NCI-H526 treated with DMSO at 0.1 percent for 48 hours (cell line): ENCODE measurements at regions not wholly inside any gene's neighbourhood (a gene's known extent, or its start where the extent isn't known, plus 50 kb on each side); places are given as distances from the start of the nearest gene placed in this dataset.
A peak's percentile ranks its signal among the peaks of the same experiment; 100 is the strongest.
"Not testable (repeated sequence)": the region's sequence is repeated elsewhere in the genome, so short reads cannot be mapped to it uniquely, and the experiment has no call there.

Source experiments
- DNase-seq: peaks from one replicate; lab custom pipeline; 2025; lab: John Stamatoyannopoulos, UW

DNA sequence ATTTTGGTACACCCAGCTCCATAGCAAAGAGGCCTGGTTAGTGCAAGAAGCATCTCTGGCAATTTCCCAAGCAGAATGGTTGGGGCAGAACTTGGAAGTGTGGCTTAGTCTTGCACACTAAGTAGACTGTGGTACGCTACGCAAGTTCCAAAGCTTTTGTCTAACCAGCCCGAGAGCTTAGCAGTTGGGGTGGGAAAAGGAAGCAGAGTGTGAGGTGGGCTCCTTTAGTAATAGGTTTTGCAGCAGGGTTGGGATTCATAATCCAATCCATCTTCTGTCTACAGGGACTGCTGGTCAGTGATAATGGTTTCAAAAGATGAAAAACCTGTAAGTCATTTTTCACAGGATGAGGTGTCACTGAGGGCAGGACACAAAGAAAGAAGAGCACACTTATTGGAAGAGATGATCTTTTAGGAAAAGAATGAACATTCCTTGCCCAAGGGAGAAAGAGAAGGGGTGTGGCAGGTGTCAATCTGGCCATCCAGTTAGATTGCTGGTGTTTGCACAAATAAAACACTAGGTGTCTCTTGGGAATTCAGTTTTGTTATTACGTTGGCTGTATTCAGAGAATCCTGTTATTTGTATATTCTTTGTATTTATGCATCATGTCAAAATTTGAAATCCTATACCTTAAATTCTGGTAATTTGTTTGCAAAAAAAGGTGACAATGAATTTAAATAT lies 244.3 kb downstream of the GPAT3 start:
- DNase-seq, result no peak

DNA sequence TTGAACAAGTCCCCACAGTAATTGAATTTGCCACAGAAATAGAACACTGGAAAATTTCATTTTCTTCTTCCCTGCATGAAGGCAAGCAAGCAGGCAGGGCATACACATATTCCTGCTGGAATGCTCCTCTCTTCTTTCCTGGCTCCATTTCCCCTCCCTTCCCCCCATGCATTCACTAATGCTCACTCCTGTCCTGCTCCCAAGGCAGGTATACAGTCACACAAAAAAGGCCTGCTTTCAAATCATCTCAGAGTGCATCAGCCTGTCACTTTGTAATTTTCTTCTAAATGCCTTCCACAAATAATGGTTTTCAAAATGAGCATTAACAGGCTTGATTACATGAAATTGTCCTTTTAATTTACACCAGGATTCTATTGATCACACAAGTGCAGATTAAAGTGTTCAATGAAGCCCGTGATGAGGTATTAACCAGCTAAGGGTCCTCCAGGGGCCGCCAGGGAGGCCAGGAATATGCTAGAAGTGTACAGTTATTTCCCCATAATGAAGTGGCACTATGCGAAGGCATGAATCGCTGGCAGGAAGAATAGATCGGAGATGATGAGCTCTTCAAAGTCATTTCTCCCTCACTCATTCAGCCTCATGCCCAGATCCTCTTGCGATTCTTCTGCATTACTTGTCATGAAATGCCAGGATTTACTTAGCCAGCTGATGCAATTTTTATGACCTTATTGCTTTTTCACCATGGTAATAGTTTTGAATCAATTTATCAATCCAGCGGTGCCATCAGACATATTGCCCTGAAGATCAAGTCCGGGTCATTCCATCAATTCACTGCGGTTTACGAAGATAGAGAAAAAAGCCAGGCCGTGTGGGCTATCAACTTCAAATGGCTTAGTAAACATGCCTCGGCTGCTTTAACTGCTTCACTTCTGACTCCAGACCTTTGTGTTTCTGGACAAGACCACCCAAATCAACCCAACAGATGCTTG lies 243.5 kb downstream of the GPAT3 start:
- DNase-seq, result no peak

DNA sequence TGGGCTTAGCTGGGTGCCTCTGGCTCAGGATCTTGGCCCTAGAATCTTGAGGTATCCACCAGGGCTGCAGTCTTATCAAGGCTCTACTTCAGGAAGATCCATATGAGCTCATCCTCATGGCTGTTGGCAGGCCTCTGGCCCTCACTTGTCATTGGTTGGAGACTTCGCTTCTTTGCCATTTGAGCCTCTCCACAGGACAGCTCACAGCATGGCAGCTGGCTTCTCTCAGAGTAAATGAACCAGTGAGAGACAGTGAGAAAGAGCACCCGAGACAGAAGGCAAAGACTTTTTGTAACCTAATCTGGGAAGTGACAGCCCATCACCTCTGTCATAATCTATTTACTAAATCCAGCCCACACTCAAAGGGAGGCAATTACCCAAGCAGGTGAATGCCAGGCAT lies 236.8 kb downstream of the GPAT3 start:
- no peak for DNase-seq

DNA sequence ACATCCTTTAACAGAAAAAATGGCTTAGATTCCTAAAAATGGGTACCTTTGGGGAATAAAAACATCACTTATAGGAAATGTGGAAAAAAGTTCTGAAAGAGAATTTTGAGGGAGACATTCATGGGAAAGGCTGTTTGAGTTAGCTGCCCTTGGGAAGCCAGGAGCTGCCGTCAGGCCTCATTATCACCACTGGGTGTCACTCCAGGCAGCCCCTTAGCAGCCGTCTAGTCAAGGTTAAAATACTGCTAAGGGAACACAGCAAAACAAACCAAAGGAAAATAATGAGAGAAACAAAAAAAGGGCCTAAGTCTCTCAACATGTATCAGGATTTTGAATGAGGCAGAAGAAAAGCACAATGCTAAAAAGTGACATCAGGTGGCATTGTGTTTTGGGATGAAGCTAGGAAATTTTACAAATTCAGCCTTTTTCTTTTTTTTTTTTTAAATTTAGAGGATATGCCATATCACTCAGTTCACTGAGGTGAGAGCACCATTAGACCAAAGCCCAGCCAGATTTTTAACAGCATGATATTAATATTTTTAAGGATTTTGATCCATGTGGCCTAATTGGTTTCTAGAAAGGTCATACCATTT lies 235.3 kb downstream of the GPAT3 start:
- peak; percentile 2 for DNase-seq

DNA sequence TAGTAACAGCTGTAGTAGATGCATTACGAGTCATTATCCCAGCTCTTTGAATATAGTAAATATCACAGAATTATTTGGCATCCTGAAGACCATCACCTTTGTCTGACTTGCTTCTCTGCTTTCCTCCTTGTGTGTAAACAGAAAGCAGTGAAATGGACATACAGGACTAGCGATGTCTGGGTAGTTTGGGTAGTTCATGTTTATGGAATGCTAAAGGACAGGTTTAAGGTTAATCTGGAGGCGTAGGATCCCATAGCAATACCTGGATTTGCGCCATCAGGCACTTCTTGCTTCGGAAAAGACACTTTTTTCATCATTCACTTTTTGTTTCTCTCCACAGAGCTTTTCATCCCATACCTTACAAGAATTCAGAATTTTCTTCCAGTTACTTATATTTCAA lies 232.2 kb downstream of the GPAT3 start:
- no peak for DNase-seq

DNA sequence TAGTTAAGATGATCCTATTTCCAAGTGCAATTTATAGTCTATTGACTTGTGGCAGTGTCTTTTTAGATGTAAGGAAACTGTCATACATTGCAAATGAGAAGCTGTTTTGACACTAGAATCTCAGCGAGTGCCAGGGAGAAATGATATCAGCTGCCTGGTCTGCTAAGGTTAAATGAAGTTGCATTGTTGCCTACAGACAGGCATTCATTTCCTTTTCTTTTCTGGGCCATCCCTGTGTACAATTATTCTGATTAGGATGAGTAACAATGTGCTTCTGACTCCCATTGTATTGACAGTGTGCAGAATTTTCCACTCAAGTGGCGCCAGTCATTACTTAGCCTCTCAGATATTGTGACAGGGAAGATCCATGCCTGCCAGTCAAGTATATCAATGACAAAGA lies 231.2 kb downstream of the GPAT3 start:
- no peak for DNase-seq

DNA sequence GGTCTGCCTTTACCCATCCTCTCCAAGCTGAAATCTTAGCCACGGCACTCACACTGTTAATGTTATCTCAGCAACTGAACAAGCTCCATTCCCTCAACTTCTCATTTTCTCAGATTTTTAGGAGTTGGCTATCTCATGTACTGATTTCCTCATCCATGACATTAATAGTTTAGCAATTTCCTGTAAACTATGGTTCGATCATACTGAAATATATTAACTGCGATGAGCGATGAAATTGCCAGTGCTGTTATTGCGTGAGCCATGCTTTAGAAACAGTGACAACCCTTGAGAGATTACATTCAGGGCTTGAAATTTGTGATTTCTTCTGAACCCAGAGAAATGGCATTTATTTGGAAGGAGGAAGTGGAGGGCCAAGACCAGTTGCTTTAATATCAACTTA lies 223.7 kb downstream of the GPAT3 start:
- DNase-seq, result no peak

DNA sequence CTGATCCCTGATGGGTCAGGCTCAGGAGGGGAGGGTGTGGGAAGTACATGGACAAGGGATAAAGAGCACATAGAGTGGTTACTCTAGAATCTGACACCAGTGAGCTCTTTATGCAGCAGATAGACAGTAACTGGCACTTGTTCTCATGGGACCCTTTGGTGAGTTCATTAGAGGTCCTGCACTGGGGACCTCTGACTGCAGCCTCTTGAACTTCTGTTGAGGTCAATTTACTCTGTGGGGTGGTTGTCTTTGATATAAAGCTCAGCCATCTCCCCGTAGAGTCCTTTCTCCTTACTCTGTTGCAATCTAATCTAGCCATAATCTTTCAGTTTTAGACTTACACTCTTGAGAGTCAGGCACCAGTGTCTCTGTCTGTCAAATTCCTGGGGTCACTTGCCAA lies 222.4 kb downstream of the GPAT3 start:
- no peak for DNase-seq

DNA sequence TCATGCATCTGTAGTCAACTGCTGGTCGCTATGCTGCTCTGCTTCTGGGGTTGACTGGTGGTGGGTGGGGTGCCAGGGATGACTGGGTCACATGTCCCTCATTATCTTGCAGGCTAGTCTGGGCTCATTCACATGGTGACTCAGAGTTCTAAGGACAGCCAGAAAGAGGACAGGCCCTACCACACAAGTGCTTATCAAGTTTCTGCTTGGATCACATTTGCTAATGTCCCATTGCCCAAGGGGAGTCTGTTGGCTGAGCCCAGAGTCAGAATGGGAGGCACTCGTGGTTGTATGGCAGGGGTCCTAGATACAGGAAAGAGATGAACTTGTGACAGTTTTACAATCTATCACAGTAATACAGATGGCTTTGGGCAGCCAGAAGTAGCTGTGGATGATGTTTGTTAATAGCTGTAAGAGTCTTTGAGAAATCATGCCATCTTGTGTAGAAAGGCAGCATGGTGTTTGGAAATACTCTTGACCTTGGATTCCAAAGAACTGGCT lies 221.3 kb downstream of the GPAT3 start:
- no peak for DNase-seq

DNA sequence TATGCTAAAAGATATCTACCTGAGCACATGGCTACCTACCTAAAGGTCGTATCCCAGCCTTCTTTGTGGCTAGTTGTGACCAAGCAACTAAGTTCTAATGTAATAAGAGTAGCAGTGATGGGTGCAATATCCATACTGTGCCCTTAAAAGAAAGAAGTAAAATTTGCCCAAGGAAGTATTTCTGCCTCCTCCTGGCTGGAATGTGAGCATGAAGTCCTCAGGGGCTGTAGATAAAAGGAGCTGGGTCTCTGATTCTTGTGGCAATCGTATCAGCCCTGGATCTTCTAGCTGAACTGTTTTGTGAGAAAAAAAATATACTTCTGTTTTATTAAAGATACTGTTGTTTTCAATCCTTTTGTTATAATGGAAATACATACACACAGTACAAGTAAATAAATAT lies 217.4 kb downstream of the GPAT3 start:
- no peak for DNase-seq

DNA sequence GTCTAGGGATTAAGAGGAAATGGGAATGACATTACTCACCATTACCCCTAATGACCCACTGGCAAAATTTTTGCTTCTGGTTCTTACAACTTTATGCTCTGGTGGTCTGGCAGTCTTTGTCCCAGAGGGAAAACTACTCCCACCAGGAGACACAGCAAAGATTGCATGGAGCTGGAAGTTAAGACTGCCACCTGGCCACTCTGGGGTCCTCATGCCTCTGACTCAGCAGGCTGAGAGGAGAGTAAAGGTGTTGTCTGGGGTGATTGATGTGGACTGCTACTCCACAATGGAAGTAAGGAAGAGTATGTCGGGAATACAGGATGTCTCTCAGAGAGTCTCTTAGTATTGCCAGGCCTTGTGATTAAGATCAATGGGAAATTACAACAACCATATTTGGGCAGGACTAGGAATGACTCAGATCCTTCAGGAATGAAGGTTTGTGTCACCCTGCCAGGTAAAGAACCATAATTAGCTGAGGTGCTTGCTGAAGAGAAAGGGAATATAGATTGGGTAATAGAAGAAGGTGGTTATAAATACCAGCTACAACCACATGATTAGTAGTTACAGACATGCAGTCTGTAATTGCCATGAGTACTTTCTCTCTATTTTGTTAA lies 215.5 kb downstream of the GPAT3 start:
- no peak for DNase-seq

DNA sequence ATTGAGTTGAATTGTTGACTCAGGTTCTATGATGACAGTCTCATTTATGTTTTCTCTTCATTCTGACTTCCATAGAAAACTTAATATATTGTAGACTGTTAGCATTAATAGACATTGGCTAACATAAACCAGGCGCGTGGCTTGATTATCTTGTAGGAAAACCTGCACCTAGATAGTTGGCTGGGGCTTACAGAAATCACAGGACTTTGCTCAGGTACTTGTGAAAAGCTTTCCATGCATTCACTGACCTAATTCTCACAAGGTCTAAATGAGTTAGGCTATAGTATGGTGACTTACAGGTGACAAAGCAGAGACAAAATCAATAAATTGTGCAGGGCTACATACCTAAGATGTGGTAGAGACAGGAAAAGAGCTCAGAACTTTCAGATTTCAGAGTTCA lies 212.8 kb downstream of the GPAT3 start:
- DNase-seq, result no peak

DNA sequence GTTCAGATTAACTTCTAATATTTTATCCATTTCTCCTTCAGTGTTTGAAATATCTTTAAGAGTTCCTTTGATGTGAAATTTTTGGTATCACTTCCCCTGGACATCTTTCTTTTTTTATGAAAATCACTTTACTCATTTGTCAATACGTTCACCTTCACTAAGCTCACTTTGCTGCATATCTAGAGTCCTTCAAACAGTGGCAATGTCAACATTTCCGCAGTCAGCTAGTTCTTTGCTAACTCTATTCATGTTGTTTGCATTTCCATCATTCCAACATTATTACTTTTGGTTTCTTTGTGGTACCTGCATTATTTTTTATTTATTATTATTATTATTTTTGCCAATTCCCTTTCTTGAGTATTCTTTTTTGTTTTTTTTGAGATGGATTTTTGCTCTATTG lies 203.0 kb downstream of the GPAT3 start:
- DNase-seq, result no peak

DNA sequence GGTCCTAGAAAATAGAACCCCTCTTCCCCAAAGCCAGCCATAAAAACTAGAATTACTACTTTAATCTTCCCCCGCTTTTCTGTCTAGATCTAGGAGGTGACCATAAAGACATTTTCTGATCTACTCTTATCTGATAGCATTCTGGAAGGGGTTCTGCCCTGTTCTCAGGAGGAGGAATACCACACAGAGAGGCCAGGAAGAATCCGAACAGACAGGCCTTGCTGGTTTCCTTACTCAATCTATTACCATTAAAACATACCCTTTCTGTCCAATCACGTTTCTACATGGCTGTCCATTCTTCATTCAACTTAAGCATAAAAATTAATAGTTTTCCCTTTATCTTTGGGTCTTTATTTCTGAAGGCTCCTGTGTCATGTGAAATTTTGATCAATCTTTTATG lies 198.7 kb downstream of the GPAT3 start:
- no peak for DNase-seq

DNA sequence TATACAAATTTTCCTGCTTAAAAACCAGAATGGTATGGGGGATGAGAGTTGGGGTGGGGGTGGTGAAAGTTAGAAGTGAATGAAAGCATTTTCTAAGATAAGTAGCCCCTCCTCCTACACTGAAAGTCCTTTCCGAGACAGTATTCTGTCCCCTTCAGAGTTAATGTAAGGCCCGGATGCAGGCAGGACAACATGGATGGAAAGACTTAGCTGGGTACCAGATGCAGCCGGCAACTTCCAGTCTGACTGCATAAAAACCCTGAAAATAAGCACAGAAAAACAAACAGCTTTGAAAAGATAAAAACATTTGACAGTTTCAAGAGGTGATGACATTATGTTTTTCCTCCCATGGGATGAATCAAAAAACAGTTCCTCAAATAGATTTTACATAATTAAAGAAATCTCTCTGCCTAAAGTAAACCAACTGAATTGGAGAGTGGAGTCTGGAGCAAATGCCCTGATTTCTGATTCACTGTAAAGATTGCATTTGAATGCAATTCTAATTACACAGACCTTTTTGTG lies 196.3 kb downstream of the GPAT3 start:
- DNase-seq, result no peak

DNA sequence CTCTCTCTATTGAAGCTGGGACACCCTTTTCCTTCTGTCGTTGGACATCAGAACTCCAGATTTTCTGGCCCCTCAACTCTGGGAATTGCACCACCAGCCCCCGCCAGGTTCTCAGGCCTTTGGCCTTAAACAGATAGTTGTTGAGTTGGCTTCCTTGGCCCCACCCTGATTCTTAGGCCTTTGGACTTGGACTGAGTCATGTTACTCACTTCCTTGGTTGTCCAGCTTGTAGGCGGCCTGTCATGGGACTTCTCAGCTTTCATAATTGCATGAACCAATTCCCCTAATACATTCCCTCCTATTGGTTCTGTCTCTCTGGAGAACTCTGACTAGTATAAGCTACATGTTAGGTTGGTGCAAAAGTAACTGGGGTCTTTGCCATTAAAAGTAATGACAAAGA lies 195.7 kb downstream of the GPAT3 start:
- DNase-seq, result no peak

DNA sequence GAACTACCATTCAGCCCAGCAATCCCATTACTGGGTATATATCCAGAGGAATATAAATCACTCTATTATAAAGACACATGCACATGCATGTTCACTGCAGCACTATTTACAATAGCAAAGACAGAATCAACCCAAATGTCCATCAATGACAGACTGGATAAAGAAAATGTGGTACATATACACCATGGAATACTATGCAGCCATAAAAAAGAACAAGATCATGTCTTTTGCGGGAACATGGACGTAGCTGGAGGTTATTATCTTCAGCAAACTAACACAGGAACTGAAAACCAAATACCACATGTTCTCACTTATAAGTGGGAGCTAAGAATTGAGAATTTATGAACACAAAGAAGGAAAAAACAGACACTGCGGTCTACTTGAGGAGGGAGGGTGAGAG lies 195.1 kb downstream of the GPAT3 start:
- not testable (repeated sequence) for DNase-seq

DNA sequence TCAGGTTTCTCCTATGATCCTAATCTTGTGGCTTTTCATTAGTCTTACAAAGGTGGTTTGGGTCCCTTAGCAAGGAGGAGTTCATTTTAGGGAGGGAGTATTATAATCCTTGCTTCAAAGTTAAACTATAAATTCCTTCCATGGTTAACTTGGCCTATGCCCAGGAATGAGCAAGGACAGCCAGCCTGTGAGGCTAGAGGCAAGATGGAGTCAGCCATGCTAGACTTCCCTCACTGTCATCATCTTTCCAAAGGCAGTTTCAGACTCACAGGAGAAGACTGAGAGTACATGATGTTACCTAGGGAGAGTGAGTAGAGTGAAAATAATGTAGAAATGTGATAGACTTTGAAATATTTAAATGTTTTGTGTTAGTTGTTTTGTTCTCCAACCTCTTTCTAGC lies 192.3 kb downstream of the GPAT3 start:
- no peak for DNase-seq

DNA sequence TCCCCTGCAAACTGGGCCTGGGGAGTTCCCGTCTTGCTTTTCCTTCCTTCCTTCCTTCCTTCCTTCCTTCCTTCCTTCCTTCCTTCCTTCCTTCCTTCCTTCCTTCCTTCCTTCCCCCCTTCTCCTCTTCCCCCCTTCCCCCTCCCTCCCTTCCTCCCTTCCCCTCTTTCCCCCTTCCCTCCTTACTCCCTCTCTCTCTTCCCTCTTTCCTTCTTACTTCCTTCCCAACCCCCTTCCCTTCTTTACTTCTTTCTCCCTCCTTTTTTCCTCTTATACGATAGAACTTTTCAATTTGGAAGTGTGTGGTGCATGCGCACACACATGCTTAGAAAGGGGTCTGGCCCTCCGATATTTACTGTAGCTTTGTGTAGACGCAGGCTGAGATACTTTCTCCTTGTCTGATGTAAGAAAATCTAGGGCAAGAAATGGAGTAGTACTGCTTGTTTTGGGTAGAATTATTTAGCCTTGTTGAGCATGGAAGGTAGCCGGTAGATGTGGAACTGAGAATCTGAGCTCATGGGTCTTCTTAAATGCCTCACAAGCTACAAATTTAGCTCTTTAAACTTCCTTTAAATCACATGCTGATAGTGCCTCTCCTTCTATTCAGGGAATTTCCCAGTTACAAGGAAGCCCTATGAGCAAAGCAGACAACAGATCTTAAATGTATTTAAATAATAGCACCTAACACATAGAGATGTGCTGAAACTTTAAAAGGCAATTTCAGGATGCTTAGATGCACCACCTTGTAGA lies 189.6 kb downstream of the GPAT3 start:
- no peak for DNase-seq

DNA sequence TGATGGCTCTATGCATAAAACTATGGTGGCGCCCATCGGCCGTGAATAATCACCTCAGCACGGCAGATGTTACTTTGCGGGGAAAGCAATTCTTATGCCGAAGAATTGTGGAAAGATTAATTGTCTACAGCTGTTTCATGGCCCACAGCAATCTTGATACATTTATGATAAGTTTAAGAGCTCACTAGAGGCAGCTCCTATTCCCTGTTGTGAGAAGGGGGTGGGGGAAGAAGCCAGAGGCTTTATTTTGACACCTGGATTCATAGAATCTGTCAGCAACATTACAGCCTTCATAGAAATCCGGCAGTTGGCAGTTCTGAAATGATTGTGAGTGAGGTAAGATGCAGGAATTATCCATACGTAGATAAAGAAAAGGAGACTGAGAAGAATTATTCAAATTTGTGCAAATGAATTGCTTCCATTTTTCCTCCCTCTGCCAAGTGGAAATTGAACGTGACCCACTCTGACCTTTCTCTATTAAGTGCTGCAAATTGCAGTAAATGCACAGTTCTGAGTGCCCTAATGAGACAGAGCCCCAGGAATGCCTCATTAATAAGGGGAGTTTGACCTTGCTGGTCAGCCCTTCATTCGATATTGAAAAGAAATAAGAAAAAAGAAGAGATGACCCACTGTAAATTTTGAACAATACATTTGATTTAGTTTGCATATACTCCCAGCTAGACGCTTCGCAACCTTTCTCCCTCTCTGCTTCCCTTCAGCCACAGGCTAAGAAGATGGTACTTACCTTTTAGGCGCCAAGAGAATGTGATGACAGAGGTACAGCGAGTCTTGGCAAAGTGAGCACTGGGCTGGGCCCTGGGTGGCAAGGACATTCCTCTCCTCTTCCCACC lies 188.8 kb downstream of the GPAT3 start:
- DNase-seq, result no peak

DNA sequence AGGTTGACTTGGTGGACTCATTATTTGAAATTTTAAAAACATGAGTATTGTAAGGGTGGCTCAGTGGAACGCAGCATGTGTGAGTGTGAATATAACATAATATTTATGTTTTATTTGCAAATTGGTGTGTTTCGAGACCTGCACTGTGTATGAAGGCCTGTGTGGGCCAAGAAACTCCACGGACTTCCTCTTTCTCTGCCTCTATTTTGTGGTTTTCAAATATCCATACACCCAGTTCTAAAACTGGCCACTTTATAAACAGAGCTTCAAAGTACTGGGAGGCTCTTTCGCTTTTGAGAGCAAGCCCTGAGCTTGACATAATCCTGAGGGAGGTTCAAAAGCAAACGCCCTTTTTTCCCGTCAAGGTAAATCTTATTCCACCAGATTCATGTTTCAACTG lies 187.7 kb downstream of the GPAT3 start:
- DNase-seq, result no peak
